ENCODE measurements at regions not wholly inside any gene's neighbourhood (a gene's known extent, or its start where the extent isn't known, plus 50 kb on each side); places are given as distances from the start of the nearest gene placed in this dataset.

DNA sequence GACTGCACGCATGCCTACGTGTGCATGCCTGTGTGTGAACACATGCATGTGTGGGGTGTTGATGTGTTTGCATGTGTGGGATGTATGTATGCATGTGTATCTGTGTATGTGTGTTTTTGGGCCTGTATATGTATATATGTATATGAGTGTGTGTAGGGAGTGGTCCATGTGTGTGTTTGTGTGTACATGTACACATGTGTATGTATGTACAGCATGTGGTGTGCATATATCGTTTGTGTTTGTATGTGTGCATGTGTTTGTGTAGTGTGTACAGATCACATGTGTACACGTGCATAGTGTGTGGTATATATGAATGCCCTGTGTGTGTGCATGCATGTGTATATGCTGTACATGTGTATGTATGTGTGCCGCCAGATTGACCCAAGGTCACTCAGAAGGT, 54.2 kb upstream of the ASB18 start:
- TF ChIP-seq, protein P1, sequence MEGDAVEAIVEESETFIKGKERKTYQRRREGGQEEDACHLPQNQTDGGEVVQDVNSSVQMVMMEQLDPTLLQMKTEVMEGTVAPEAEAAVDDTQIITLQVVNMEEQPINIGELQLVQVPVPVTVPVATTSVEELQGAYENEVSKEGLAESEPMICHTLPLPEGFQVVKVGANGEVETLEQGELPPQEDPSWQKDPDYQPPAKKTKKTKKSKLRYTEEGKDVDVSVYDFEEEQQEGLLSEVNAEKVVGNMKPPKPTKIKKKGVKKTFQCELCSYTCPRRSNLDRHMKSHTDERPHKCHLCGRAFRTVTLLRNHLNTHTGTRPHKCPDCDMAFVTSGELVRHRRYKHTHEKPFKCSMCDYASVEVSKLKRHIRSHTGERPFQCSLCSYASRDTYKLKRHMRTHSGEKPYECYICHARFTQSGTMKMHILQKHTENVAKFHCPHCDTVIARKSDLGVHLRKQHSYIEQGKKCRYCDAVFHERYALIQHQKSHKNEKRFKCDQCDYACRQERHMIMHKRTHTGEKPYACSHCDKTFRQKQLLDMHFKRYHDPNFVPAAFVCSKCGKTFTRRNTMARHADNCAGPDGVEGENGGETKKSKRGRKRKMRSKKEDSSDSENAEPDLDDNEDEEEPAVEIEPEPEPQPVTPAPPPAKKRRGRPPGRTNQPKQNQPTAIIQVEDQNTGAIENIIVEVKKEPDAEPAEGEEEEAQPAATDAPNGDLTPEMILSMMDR (IDR thresholded peaks at IDR 0.05) = no peak
- TF ChIP-seq POLR2A (IDR thresholded peaks at IDR 0.05) = no peak
